ACC112 (cell line): ENCODE measurements at regions not wholly inside any gene's neighbourhood (a gene's known extent, or its start where the extent isn't known, plus 50 kb on each side); places are given as distances from the start of the nearest gene placed in this dataset.
A peak's percentile ranks its signal among the peaks of the same experiment; 100 is the strongest.

ENCODE experiments used
- H2AFZ ChIP-seq: fragments of 200-600 bp; sonication (generic); one replicate; pipeline ENCODE4 v1.6.0; 2017; ENCODE audit warnings: antibody characterized with exemption, low read length; ENCODE audit not compliant: unreplicated experiment
- H3K27ac ChIP-seq: fragments of 200-600 bp; sonication (generic); 2 replicates; pipeline ENCODE4 v1.5.1; 2014; ENCODE audit warnings: low read depth, mild to moderate bottlenecking, antibody characterized with exemption, low read length, moderate library complexity
- H3K27me3 ChIP-seq: fragments of 200-600 bp; sonication (generic); 2 replicates; pipeline ENCODE4 v1.6.1; 2014; ENCODE audit warnings: mild to moderate bottlenecking, antibody characterized with exemption, low read length, moderate library complexity, mixed read lengths; ENCODE audit not compliant: insufficient read depth
- H3K36me3 ChIP-seq: fragments of 200-600 bp; sonication (generic); 2 replicates; pipeline ENCODE4 v1.6.1; 2016; ENCODE audit warnings: mild to moderate bottlenecking, antibody characterized with exemption, low read length, moderate library complexity, mixed read lengths; ENCODE audit not compliant: insufficient read depth
- H3K4me1 ChIP-seq: fragments of 200-600 bp; sonication (generic); one replicate; pipeline ENCODE4 v1.6.1; 2016; ENCODE audit warnings: low read length, mixed read lengths; ENCODE audit not compliant: insufficient read depth, unreplicated experiment, control insufficient read depth
- H3K4me3 ChIP-seq: fragments of 200-600 bp; sonication (generic); 2 replicates; pipeline ENCODE4 v1.5.1; 2014; ENCODE audit warnings: mild to moderate bottlenecking, low read depth, low read length
- H3K79me2 ChIP-seq: fragments of 200-600 bp; sonication (generic); one replicate; pipeline ENCODE4 v1.6.0; 2016; ENCODE audit warnings: low read length; ENCODE audit not compliant: control insufficient read depth, unreplicated experiment, insufficient read depth

- Histone ChIP-seq H3K27me3 (no peaks in the 10 kb centered on the region), H3K36me3 (no peaks in the 10 kb centered on the region), H3K4me3 (peak overlapping the region; percentile 54), H2AFZ (no peak overlapping the region), H3K79me2 (no peaks in the 10 kb centered on the region), H3K4me1 (no peaks in the 10 kb centered on the region), H3K27ac (peak overlapping the region; percentile 75)
Observed at GRCh38 chr3:159548675-159549335, 439.8 kb upstream of the IL12A start.

- H3K36me3 ChIP-seq: no peaks in the 10 kb centered on the region
- peaks cover 5% of the 10 kb centered on the region for H3K4me1 ChIP-seq
- H3K4me3 ChIP-seq: no peak overlapping the region
Observed at GRCh38 chr3:159555205-159555604, 433.4 kb upstream of the IL12A start.

GRCh38 chr3:159559771-159560170, 428.9 kb upstream of the IL12A start:
- no peak overlapping the region for H2AFZ ChIP-seq
- no peak overlapping the region for H3K27ac ChIP-seq
- H3K4me3 ChIP-seq: no peak overlapping the region
- peaks cover 5% of the 10 kb centered on the region for H3K4me1 ChIP-seq
- no peaks in the 10 kb centered on the region for H3K36me3 ChIP-seq
- H3K79me2 ChIP-seq: no peaks in the 10 kb centered on the region
- no peaks in the 10 kb centered on the region for H3K27me3 ChIP-seq

More at GRCh38 chr3:159555205-159555604, 433.4 kb upstream of the IL12A start:
- Histone ChIP-seq H3K79me2 (no peaks in the 10 kb centered on the region), H3K27me3 (no peaks in the 10 kb centered on the region), H3K27ac (no peak overlapping the region), H2AFZ (no peak overlapping the region)

GRCh38 chr3:159560214-159560979, 428.2 kb upstream of the IL12A start:
- no peaks in the 10 kb centered on the region for H3K79me2 ChIP-seq
- H3K4me1 ChIP-seq: peaks cover 5% of the 10 kb centered on the region
- no peaks in the 10 kb centered on the region for H3K27me3 ChIP-seq
- peak overlapping the region; percentile 4 for H2AFZ ChIP-seq
- H3K27ac ChIP-seq: no peak overlapping the region
- no peak overlapping the region for H3K4me3 ChIP-seq
- H3K36me3 ChIP-seq: no peaks in the 10 kb centered on the region

- Histone ChIP-seq H3K4me3 (no peak overlapping the region), H3K27me3 (no peaks in the 10 kb centered on the region), H2AFZ (no peak overlapping the region)
Observed at GRCh38 chr3:159565313-159565712, 423.3 kb upstream of the IL12A start.

GRCh38 chr3:159583662-159584061, 405.0 kb upstream of the IL12A start:
- peaks cover 11% of the 10 kb centered on the region for H3K4me1 ChIP-seq
- H3K27me3 ChIP-seq: no peaks in the 10 kb centered on the region
- H3K27ac ChIP-seq: no peak overlapping the region
- no peak overlapping the region for H3K4me3 ChIP-seq
- peak overlapping the region; percentile 25 for H2AFZ ChIP-seq
- no peaks in the 10 kb centered on the region for H3K36me3 ChIP-seq
- H3K79me2 ChIP-seq: no peaks in the 10 kb centered on the region

More at GRCh38 chr3:159565313-159565712, 423.3 kb upstream of the IL12A start:
- Histone ChIP-seq H3K4me1 (no peaks in the 10 kb centered on the region), H3K27ac (no peak overlapping the region), H3K36me3 (no peaks in the 10 kb centered on the region), H3K79me2 (no peaks in the 10 kb centered on the region)

- no peaks in the 10 kb centered on the region for H3K36me3 ChIP-seq
- H3K4me1 ChIP-seq: peaks cover 11% of the 10 kb centered on the region
- H3K27ac ChIP-seq: no peak overlapping the region
- no peaks in the 10 kb centered on the region for H3K79me2 ChIP-seq
- H3K27me3 ChIP-seq: no peaks in the 10 kb centered on the region
- no peak overlapping the region for H3K4me3 ChIP-seq
- no peak overlapping the region for H2AFZ ChIP-seq
Observed at GRCh38 chr3:159584421-159584820, 404.2 kb upstream of the IL12A start.

GRCh38 chr3:159586571-159587202, 401.9 kb upstream of the IL12A start:
- Histone ChIP-seq H3K79me2 (no peaks in the 10 kb centered on the region), H2AFZ (no peak overlapping the region), H3K36me3 (no peaks in the 10 kb centered on the region), H3K4me3 (no peak overlapping the region), H3K4me1 (peaks cover 11% of the 10 kb centered on the region), H3K27ac (no peak overlapping the region), H3K27me3 (no peaks in the 10 kb centered on the region)

GRCh38 chr3:159593927-159594605, 394.6 kb upstream of the IL12A start:
- Histone ChIP-seq H3K4me3 (no peak overlapping the region), H3K79me2 (no peaks in the 10 kb centered on the region), H3K27me3 (no peaks in the 10 kb centered on the region), H3K36me3 (no peaks in the 10 kb centered on the region), H3K4me1 (no peaks in the 10 kb centered on the region), H2AFZ (no peak overlapping the region), H3K27ac (no peak overlapping the region)

- H3K4me3 ChIP-seq: no peak overlapping the region
- H3K36me3 ChIP-seq: no peaks in the 10 kb centered on the region
- H2AFZ ChIP-seq: no peak overlapping the region
- no peaks in the 10 kb centered on the region for H3K27me3 ChIP-seq
- peaks cover 5% of the 10 kb centered on the region for H3K4me1 ChIP-seq
- no peaks in the 10 kb centered on the region for H3K79me2 ChIP-seq
- no peak overlapping the region for H3K27ac ChIP-seq
Observed at GRCh38 chr3:159600291-159600690, 388.3 kb upstream of the IL12A start.
